Endothelial cell of umbilical vein (primary cell): ENCODE measurements at regions not wholly inside any gene's neighbourhood (a gene's known extent, or its start where the extent isn't known, plus 50 kb on each side); places are given as distances from the start of the nearest gene placed in this dataset.

Experiments used
- BruUV-seq: library from RNA; stranded (reverse); fragments of 400-500 nt; replicated peaks from 2 replicates; lab custom pipeline; 2021; lab: Mats Ljungman, UMichigan
- CTCF ChIA-PET: fragments of 300-600, 350-600 bp; sonication (Branson Sonifier 250); formaldehyde crosslinking; loops from one replicate; lab custom pipeline; 2021; ENCODE audit warnings: antibody characterized with exemption, inconsistent platforms; lab: Charles Lee
- POLR2A ChIA-PET: fragments of 300-600, 350-600 bp; sonication (Branson Sonifier 250); formaldehyde crosslinking; loops from one replicate; lab custom pipeline; 2021; ENCODE audit warnings: antibody characterized with exemption, inconsistent platforms; lab: Charles Lee
- DNase-seq: peaks from one replicate; pipeline ENCODE4 v3.0.0-alpha.2; 2011; ENCODE audit warnings: low read depth, low spot score
- FAIRE-seq: peaks from 2 replicates; lab custom pipeline; 2011; peaks lifted over from hg19 to GRCh38; lab: Jason Lieb, UNC
- H2AFZ ChIP-seq: 2 replicates; pipeline ENCODE4 v1.6.0; 2012; ENCODE audit warnings: low read depth, low read length, control low read depth, inconsistent platforms
- H3K27ac ChIP-seq: 2 replicates; pipeline ENCODE4 v1.5.1; 2011; ENCODE audit warnings: low read depth, mild to moderate bottlenecking, control low read depth, low read length, moderate library complexity; ENCODE audit not compliant: insufficient read depth
- H3K27me3 ChIP-seq, 2 experiments: 2 replicates each; pipeline versions ENCODE4 v1.6.0 to v1.6.1; 2011; ENCODE audit warnings: low read length in 2 of 2, mixed read lengths in 1 of 2; ENCODE audit not compliant: control insufficient read depth in 2 of 2, insufficient read depth in 2 of 2
- H3K36me3 ChIP-seq, 2 experiments: 2 replicates in 1 of 2; 3 replicates in 1 of 2; pipeline ENCODE4 v1.5.1; 2011; ENCODE audit warnings: low read length in 2 of 2, mild to moderate bottlenecking in 1 of 2, moderate library complexity in 1 of 2; ENCODE audit not compliant: control insufficient read depth in 2 of 2, insufficient read depth in 2 of 2; ENCODE audit errors: extremely low read depth in 1 of 2
- H3K4me1 ChIP-seq: 3 replicates; pipeline ENCODE4 v1.5.1; 2011; ENCODE audit warnings: mild to moderate bottlenecking, low read length; ENCODE audit not compliant: control insufficient read depth, insufficient read depth; ENCODE audit errors: extremely low read depth
- H3K4me2 ChIP-seq: 2 replicates; pipeline ENCODE4 v1.6.1; 2011; ENCODE audit warnings: low read length, control low read depth, mixed read lengths; ENCODE audit not compliant: insufficient read depth
- H3K4me3 ChIP-seq, 3 experiments: fragments of 200-600 bp in 1 of 3; sonication (generic), shearing (Covaris generic) in 1 of 3; replicated peaks in 1 of 3; 2 replicates each; pipeline ENCODE4 v1.5.1; 2011 to 2016; ENCODE audit warnings: control low read depth in 3 of 3, low read length in 3 of 3, mild to moderate bottlenecking in 2 of 3, inconsistent platforms in 1 of 3, low read depth in 1 of 3, moderate library complexity in 1 of 3; ENCODE audit not compliant: insufficient read depth in 1 of 3
- H3K79me2 ChIP-seq: 2 replicates; pipeline ENCODE4 v1.6.0; 2012; ENCODE audit warnings: low read length, inconsistent platforms; ENCODE audit not compliant: control insufficient read depth, insufficient read depth
- H3K9ac ChIP-seq: replicated peaks from 2 replicates; pipeline ENCODE3; 2011; ENCODE audit warnings: low read length, control low read depth; ENCODE audit not compliant: insufficient read depth; ENCODE audit errors: extremely low read depth
- H3K9me1 ChIP-seq: replicated peaks from 3 replicates; pipeline ENCODE4 v1.6.0; 2011; ENCODE audit warnings: mild to moderate bottlenecking, low read length; ENCODE audit not compliant: control insufficient read depth, insufficient read depth; ENCODE audit errors: extremely low read depth
- H3K9me3 ChIP-seq: replicated peaks from 2 replicates; pipeline ENCODE4 v1.5.1; 2012; ENCODE audit warnings: low read length, inconsistent platforms; ENCODE audit not compliant: control insufficient read depth, insufficient read depth
- H4K20me1 ChIP-seq: replicated peaks from 2 replicates; pipeline ENCODE3; 2011; ENCODE audit warnings: mild to moderate bottlenecking, low read length; ENCODE audit not compliant: control insufficient read depth, insufficient read depth; ENCODE audit errors: extremely low read depth
- EZH2 ChIP-seq: IDR thresholded peaks from 2 replicates; pipeline ENCODE4 v1.6.1; 2012; ENCODE audit warnings: borderline replicate concordance, low read depth, mild to moderate bottlenecking, moderate library complexity, low read length, inconsistent platforms; ENCODE audit not compliant: severe bottlenecking
- FOS ChIP-seq: IDR thresholded peaks from 2 replicates; pipeline ENCODE4 v1.6.1; 2011; ENCODE audit warnings: mild to moderate bottlenecking, low read length, moderate library complexity, borderline replicate concordance; ENCODE audit not compliant: insufficient read depth
- GATA2 ChIP-seq: IDR thresholded peaks from 2 replicates; pipeline ENCODE4 v1.7.0; 2011; ENCODE audit warnings: low read depth, mild to moderate bottlenecking, moderate library complexity, mixed read lengths, low read length; ENCODE audit not compliant: insufficient read length, insufficient read depth
- MYC ChIP-seq: IDR thresholded peaks from one replicate; pipeline ENCODE4 v1.6.1; 2011; ENCODE audit warnings: mild to moderate bottlenecking, low read depth, low read length
- POLR2A ChIP-seq: IDR thresholded peaks from 2 replicates; pipeline ENCODE4 v1.6.1; 2012; ENCODE audit warnings: low read depth, mild to moderate bottlenecking, control low read depth, low read length
- POLR2AphosphoS5 ChIP-seq: IDR thresholded peaks from 2 replicates; pipeline ENCODE4 v1.6.1; 2012; ENCODE audit warnings: low read depth, mild to moderate bottlenecking, control low read depth, low read length, moderate library complexity; ENCODE audit not compliant: insufficient read depth
- dilution Hi-C: fragments of 300-500 bp; cut with MboI; formaldehyde crosslinking; loops from one replicate; pipeline ENCODE4 v1.15.0; 2019; ENCODE audit warnings: low sequenced_read_pairs; ENCODE audit not compliant: extremely low pct_ligation_motif_present
- intact Hi-C: fragments of 100-400 bp; cut with micrococcal nuclease; formaldehyde crosslinking; loops from one replicate; pipeline ENCODE4 v1.10.0; 2022
- TF ChIP-seq, protein P1 (sequence below): IDR thresholded peaks from 2 replicates; pipeline ENCODE4 v1.6.1; 2011; ENCODE audit not compliant: insufficient read depth, insufficient read length
- TF ChIP-seq, protein P2 (sequence below), 2 donors: IDR thresholded peaks; 1 replicate in 1 of 2; 2 replicates in 1 of 2; pipeline ENCODE4 v1.5.1; 2011; ENCODE audit warnings: low read length in 2 of 2, mild to moderate bottlenecking in 2 of 2, moderate library complexity in 2 of 2, control low read depth in 1 of 2, inconsistent platforms in 1 of 2, low read depth in 1 of 2; ENCODE audit not compliant: insufficient read depth in 1 of 2; ENCODE audit errors: extremely low read depth in 1 of 2

DNA sequence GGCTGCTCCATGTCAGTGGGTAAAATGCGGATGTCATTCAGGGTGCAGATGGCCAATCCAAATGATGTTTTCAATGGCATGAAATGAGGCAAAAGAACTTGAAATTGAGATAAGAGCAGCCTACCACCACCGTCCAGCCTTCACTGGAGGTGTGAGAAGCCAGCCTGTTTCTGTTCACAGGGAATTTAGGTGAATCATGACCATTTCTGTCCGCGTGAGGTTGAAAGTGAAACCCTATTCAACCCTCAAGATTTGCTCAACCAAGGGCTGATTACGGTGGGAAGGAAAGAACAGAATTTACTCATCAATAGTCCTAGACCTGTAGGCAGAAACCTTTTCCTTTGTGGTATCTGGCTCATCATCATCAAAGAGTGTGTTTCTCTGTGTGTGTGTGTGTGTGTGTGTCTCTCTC is 370.7 kb downstream of the COG6 start:
- intact Hi-C loops, result no loop called here
- no peaks in the 10 kb centered on the region for H3K36me3 ChIP-seq
- H4K20me1 ChIP-seq, result no peaks in the 10 kb centered on the region
- no peak for FAIRE-seq
- DNase-seq, result no peak
- TF ChIP-seq GATA2 (no peak), FOS (no peak), POLR2A (no peak), MYC (no peak), POLR2AphosphoS5 (no peak), EZH2 (no peak)
- TF ChIP-seq, protein P1, sequence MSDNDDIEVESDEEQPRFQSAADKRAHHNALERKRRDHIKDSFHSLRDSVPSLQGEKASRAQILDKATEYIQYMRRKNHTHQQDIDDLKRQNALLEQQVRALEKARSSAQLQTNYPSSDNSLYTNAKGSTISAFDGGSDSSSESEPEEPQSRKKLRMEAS, result no peak
- TF ChIP-seq, protein P2, sequence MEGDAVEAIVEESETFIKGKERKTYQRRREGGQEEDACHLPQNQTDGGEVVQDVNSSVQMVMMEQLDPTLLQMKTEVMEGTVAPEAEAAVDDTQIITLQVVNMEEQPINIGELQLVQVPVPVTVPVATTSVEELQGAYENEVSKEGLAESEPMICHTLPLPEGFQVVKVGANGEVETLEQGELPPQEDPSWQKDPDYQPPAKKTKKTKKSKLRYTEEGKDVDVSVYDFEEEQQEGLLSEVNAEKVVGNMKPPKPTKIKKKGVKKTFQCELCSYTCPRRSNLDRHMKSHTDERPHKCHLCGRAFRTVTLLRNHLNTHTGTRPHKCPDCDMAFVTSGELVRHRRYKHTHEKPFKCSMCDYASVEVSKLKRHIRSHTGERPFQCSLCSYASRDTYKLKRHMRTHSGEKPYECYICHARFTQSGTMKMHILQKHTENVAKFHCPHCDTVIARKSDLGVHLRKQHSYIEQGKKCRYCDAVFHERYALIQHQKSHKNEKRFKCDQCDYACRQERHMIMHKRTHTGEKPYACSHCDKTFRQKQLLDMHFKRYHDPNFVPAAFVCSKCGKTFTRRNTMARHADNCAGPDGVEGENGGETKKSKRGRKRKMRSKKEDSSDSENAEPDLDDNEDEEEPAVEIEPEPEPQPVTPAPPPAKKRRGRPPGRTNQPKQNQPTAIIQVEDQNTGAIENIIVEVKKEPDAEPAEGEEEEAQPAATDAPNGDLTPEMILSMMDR (IDR thresholded peaks at IDR 0.05; ENCODE audit: extremely low read depth in 1 of 2, insufficient read depth in 1 of 2, low read depth in 1 of 2, low read length in 2 of 2), result no peak
- dilution Hi-C loops, result no loop called here
- no peak overlapping the region for H2AFZ ChIP-seq
- H3K9ac ChIP-seq, result no peak overlapping the region
- H3K27me3 ChIP-seq, result no peaks in the 10 kb centered on the region
- no peaks in the 10 kb centered on the region for H3K79me2 ChIP-seq
- no peak overlapping the region for H3K27ac ChIP-seq
- POLR2A ChIA-PET, result no interaction called here
- no TSS peak for BruUV-seq
- CTCF ChIA-PET, result no interaction called here
- peaks cover 12% of the 10 kb centered on the region for H3K4me1 ChIP-seq
- no peak overlapping the region for H3K4me3 ChIP-seq
- H3K4me2 ChIP-seq, result no peak overlapping the region
- H3K9me3 ChIP-seq, result no peaks in the 10 kb centered on the region
- H3K9me1 ChIP-seq, result no peaks in the 10 kb centered on the region
